GM12878 (cell line): ENCODE measurements at regions not wholly inside any gene's neighbourhood (a gene's known extent, or its start where the extent isn't known, plus 50 kb on each side); places are given as distances from the start of the nearest gene placed in this dataset.

ENCODE experiments used
- ATAC-seq: fragments of 200-7000 bp; cut with Tn5 transposase; 3 replicates; pipeline ENCODE4 v1.9.1; 2020; ENCODE audit warnings: mild to moderate bottlenecking, moderate library complexity
- BruUV-seq: library from RNA; stranded (reverse); fragments of 400-500 nt; replicated peaks from 2 replicates; lab custom pipeline; 2021; lab: Mats Ljungman, UMichigan
- CTCF ChIA-PET: fragments of 300-600 bp; sonication (Branson Sonifier 250); formaldehyde crosslinking; extraction: SDS; loops from one replicate; lab custom pipeline; 2021; ENCODE audit warnings: inconsistent platforms; lab: Yijun Ruan, JAX
- POLR2A ChIA-PET: fragments of 350-600 bp; formaldehyde crosslinking; extraction: SDS; loops from one replicate; lab custom pipeline; 2021; ENCODE audit warnings: inconsistent platforms; lab: Charles Lee
- RAD21 ChIA-PET: fragments of 300-600 bp; sonication (Branson Sonifier 250); formaldehyde crosslinking; loops from one replicate; lab custom pipeline; 2023; ENCODE audit warnings: antibody characterized with exemption; ENCODE audit not compliant: unreplicated experiment; lab: Charles Lee
- SMC1A ChIA-PET: fragments of 300-600 bp; sonication (Branson Sonifier 250); formaldehyde crosslinking; loops from one replicate; lab custom pipeline; 2023; ENCODE audit not compliant: unreplicated experiment, uncharacterized antibody; lab: Charles Lee
- DNase-seq: peaks from one replicate; pipeline ENCODE4 v3.0.0-alpha.2; 2011; ENCODE audit warnings: low read depth, low spot score
- FAIRE-seq: peaks from 3 replicates; lab custom pipeline; 2011; peaks lifted over from hg19 to GRCh38; lab: Jason Lieb, UNC
- H2AFZ ChIP-seq: 2 replicates; pipeline ENCODE4 v1.6.0; 2011; ENCODE audit warnings: low read depth, low read length, control low read depth; ENCODE audit not compliant: control insufficient read depth
- H3K27ac ChIP-seq: 2 replicates; pipeline ENCODE4 v1.5.1; 2011; ENCODE audit warnings: control low read depth; ENCODE audit not compliant: control insufficient read depth, insufficient read depth
- H3K27me3 ChIP-seq, 2 experiments: replicated peaks in 1 of 2; 2 replicates each; pipeline versions ENCODE4 v1.6.0 to v1.6.1; 2011; ENCODE audit warnings: low read length in 1 of 2; ENCODE audit not compliant: control insufficient read depth in 2 of 2, insufficient read depth in 2 of 2
- H3K36me3 ChIP-seq, 2 experiments: 2 replicates each; pipeline ENCODE4 v1.5.1; 2011; ENCODE audit warnings: low read length in 1 of 2; ENCODE audit not compliant: control insufficient read depth in 2 of 2, insufficient read depth in 2 of 2
- H3K4me1 ChIP-seq: 2 replicates; pipeline ENCODE4 v1.6.1; 2011; ENCODE audit warnings: mild to moderate bottlenecking, low read length, moderate library complexity, mixed read lengths; ENCODE audit not compliant: control insufficient read depth, insufficient read depth
- H3K4me2 ChIP-seq: 2 replicates; pipeline ENCODE4 v1.6.0; 2011; ENCODE audit warnings: control low read depth; ENCODE audit not compliant: control insufficient read depth, insufficient read depth
- H3K4me3 ChIP-seq: fragments of 200-600 bp; sonication (generic); 2 replicates; pipeline ENCODE4 v1.5.1; 2016
- H3K79me2 ChIP-seq: 2 replicates; pipeline ENCODE4 v1.6.0; 2011; ENCODE audit warnings: low read length; ENCODE audit not compliant: control insufficient read depth, insufficient read depth
- H3K9ac ChIP-seq: 2 replicates; pipeline ENCODE4 v1.8.0; 2011; ENCODE audit warnings: low read length, control low read depth, mixed read lengths; ENCODE audit not compliant: control insufficient read depth, insufficient read depth
- H3K9me3 ChIP-seq: replicated peaks from 3 replicates; pipeline ENCODE4 v1.5.1; 2011; ENCODE audit warnings: mild to moderate bottlenecking, low read length; ENCODE audit not compliant: control insufficient read depth, insufficient read depth
- H4K20me1 ChIP-seq: 2 replicates; pipeline ENCODE4 v1.6.0; 2011; ENCODE audit not compliant: control insufficient read depth, insufficient read depth
- ATF3 ChIP-seq: IDR thresholded peaks from 2 replicates; pipeline ENCODE4 v1.6.1; 2011; ENCODE audit warnings: low read depth, mild to moderate bottlenecking, low read length, moderate library complexity, borderline replicate concordance; ENCODE audit errors: extremely low read depth
- BACH1 ChIP-seq: fragments of 450-650 bp; IDR thresholded peaks from 2 replicates; pipeline ENCODE4 v1.6.1; 2017; ENCODE audit warnings: mild to moderate bottlenecking, borderline replicate concordance
- BCL11A ChIP-seq: IDR thresholded peaks from 2 replicates; pipeline ENCODE4 v1.6.1; 2011; ENCODE audit warnings: low read depth, low read length
- CHD1 ChIP-seq: IDR thresholded peaks from 2 replicates; pipeline ENCODE4 v1.6.1; 2012; ENCODE audit warnings: low read depth, low read length, improper control_type of control experiment
- CHD4 ChIP-seq: fragments of 200-600 bp; sonication (generic); IDR thresholded peaks from 2 replicates; pipeline ENCODE4 v1.6.1; 2016; ENCODE audit warnings: mild to moderate bottlenecking
- FOS ChIP-seq: IDR thresholded peaks from 3 replicates; pipeline ENCODE4 v1.6.1; 2011; ENCODE audit warnings: borderline replicate concordance; ENCODE audit not compliant: insufficient read length; ENCODE audit errors: extremely low read depth
- HDAC6 ChIP-seq: fragments of 200-600 bp; sonication (generic); IDR thresholded peaks from one replicate; pipeline ENCODE4 v1.8.0; 2017; ENCODE audit warnings: antibody characterized with exemption; ENCODE audit not compliant: unreplicated experiment
- HSF1 ChIP-seq: fragments of 150-350 bp; IDR thresholded peaks from 2 replicates; pipeline ENCODE4 v1.6.1; 2014; ENCODE audit warnings: mild to moderate bottlenecking, low read depth, low read length
- IRF5 ChIP-seq: fragments of 450-650 bp; IDR thresholded peaks from 2 replicates; pipeline ENCODE4 v1.6.1; 2017; ENCODE audit warnings: borderline replicate concordance
- MTA2 ChIP-seq: fragments of 450-650 bp; IDR thresholded peaks from 2 replicates; pipeline ENCODE4 v1.6.1; 2016; ENCODE audit warnings: low read depth, mild to moderate bottlenecking, moderate library complexity
- NFIC ChIP-seq: IDR thresholded peaks from 2 replicates; pipeline ENCODE4 v1.6.1; 2012; ENCODE audit warnings: low read depth, mild to moderate bottlenecking, inconsistent platforms, low read length, moderate library complexity
- RAD51 ChIP-seq: fragments of 450-650 bp; IDR thresholded peaks from 2 replicates; pipeline ENCODE4 v1.6.1; 2016; ENCODE audit warnings: moderate library complexity, mild to moderate bottlenecking, inconsistent platforms
- RELB ChIP-seq: fragments of 450-650 bp; IDR thresholded peaks from 2 replicates; pipeline ENCODE4 v1.6.1; 2017; ENCODE audit warnings: low read depth, mild to moderate bottlenecking, moderate library complexity
- SP1 ChIP-seq: IDR thresholded peaks from one replicate; pipeline ENCODE4 v1.6.1; 2011; ENCODE audit warnings: low read depth, low read length
- ZNF622 ChIP-seq: fragments of 450-650 bp; IDR thresholded peaks from 2 replicates; pipeline ENCODE4 v1.6.1; 2017; ENCODE audit warnings: mild to moderate bottlenecking, inconsistent platforms
- ZSCAN29 ChIP-seq: fragments of 450-650 bp; IDR thresholded peaks from 2 replicates; pipeline ENCODE4 v1.6.1; 2017; ENCODE audit warnings: mild to moderate bottlenecking, moderate library complexity
- WGBS: methylation state at CpG from one replicate; pipeline ENCODE4 v1.1.6; 2016; ENCODE audit warnings: low lambda C conversion rate; ENCODE audit not compliant: insufficient replicate concordance, insufficient coverage; ENCODE audit errors: missing lambda C conversion rate; 5-methylcytosine and 5-hydroxymethylcytosine counted together
- in situ Hi-C: fragments of 300-500 bp; cut with MboI; formaldehyde crosslinking; loops from 9 replicates; pipeline ENCODE4 v1.14.3; 2018; ENCODE audit warnings: mixed read lengths
- intact Hi-C: fragments of 100-400 bp; cut with micrococcal nuclease; formaldehyde crosslinking; loops from one replicate; pipeline ENCODE4 v1.14.2; 2022; ENCODE audit not compliant: unreplicated experiment

- Histone ChIP-seq H2AFZ (no peak overlapping the region), H3K9me3 (no peaks in the 10 kb centered on the region), H3K4me1 (no peaks in the 10 kb centered on the region), H3K4me3 (no peak overlapping the region), H3K36me3 (no peaks in the 10 kb centered on the region), H4K20me1 (no peaks in the 10 kb centered on the region), H3K27ac (no peak overlapping the region), H3K4me2 (no peak overlapping the region), H3K79me2 (no peaks in the 10 kb centered on the region), H3K27me3 (no peaks in the 10 kb centered on the region), H3K9ac (no peak overlapping the region)
- in situ Hi-C loops, result no loop called here
- SMC1A ChIA-PET, result no interaction called here
- DNase-seq (no peak), ATAC-seq (no peak), FAIRE-seq (no peak)
- RAD21 ChIA-PET, result no interaction called here
- CTCF ChIA-PET, result no interaction called here
- POLR2A ChIA-PET, result no interaction called here
- TF ChIP-seq IRF5, result no peak
- TF ChIP-seq BCL11A, result no peak
- no peak for TF ChIP-seq ZSCAN29
- TF ChIP-seq HDAC6, result no peak
- WGBS, result 37% methylated on average over 5 of the region's 5 CpGs
- BruUV-seq, result no TSS peak
- intact Hi-C loops, result no loop called here
Observed at GRCh38 chr9:102519423-102519822, 475.7 kb upstream of the CYLC2 start.

GRCh38 chr9:102518324-102518723 lies 476.8 kb upstream of the CYLC2 start:
- ChIA-PET SMC1A (no interaction called here), CTCF (interaction anchor here (0.6 kb wide), 1 partner anchor 586 kb away, joined by 3 read pairs; no protein-coding TSS in a partner anchor), POLR2A (interaction anchor here (0.6 kb wide), 1 partner anchor 17 kb away, joined by 4 read pairs; no protein-coding TSS in a partner anchor), RAD21 (no interaction called here)
- Histone ChIP-seq H3K9me3 (no peaks in the 10 kb centered on the region), H3K36me3 (no peaks in the 10 kb centered on the region), H3K4me1 (no peaks in the 10 kb centered on the region), H2AFZ (no peak overlapping the region), H3K27me3 (no peaks in the 10 kb centered on the region), H3K4me3 (no peak overlapping the region), H3K4me2 (no peak overlapping the region), H3K27ac (no peak overlapping the region), H3K79me2 (no peaks in the 10 kb centered on the region), H3K9ac (no peak overlapping the region), H4K20me1 (no peaks in the 10 kb centered on the region)
- intact Hi-C loops, result no loop called here
- no TSS peak for BruUV-seq
- WGBS, result 40% methylated on average over 5 of the region's 5 CpGs
- ATAC-seq (no peak), DNase-seq (no peak), FAIRE-seq (no peak)
- in situ Hi-C loops, result no loop called here
- TF ChIP-seq RAD51 (no peak), SP1 (no peak), ATF3 (no peak), RELB (no peak), HSF1 (no peak), ZNF622 (no peak), BACH1 (no peak), FOS (no peak), NFIC (no peak), MTA2 (no peak), CHD4 (no peak), CHD1 (no peak)
